Gastroesophageal sphincter (tissue), 3 donors: ENCODE measurements at regions not wholly inside any gene's neighbourhood (a gene's known extent, or its start where the extent isn't known, plus 50 kb on each side); places are given as distances from the start of the nearest gene placed in this dataset.

Experiments
- CTCF ChIP-seq, 4 experiments: fragments of 200-600 bp in 2 of 4; fragments of 450-650 bp in 2 of 4; sonication (generic) in 1 of 4; IDR thresholded peaks; one replicate each; pipeline ENCODE4 v1.5.1; 2017 to 2019; ENCODE audit warnings: antibody characterized with exemption in 4 of 4, mild to moderate bottlenecking in 2 of 4, moderate library complexity in 2 of 4
- EP300 ChIP-seq: sonication (generic); formaldehyde crosslinking; IDR thresholded peaks from one replicate; pipeline ENCODE4 v1.6.1; 2017; ENCODE audit warnings: antibody characterized with exemption, mild to moderate bottlenecking
- POLR2A ChIP-seq, 2 donors: fragments of 450-650 bp; IDR thresholded peaks; one replicate each; pipeline ENCODE4 v1.6.1; 2017; ENCODE audit warnings: antibody characterized with exemption in 2 of 2, mild to moderate bottlenecking in 2 of 2, moderate library complexity in 1 of 2
- POLR2AphosphoS5 ChIP-seq: sonication (generic); formaldehyde crosslinking; IDR thresholded peaks from one replicate; pipeline ENCODE4 v1.6.1; 2017; ENCODE audit warnings: antibody characterized with exemption

- TF ChIP-seq CTCF (IDR thresholded peaks at IDR 0.05), result no peak
- no peak for TF ChIP-seq EP300
- TF ChIP-seq POLR2A (IDR thresholded peaks at IDR 0.05), result no peak
- no peak for TF ChIP-seq POLR2AphosphoS5
Observed at GRCh38 chr1:184162281-184162680, 110.8 kb downstream of the TSEN15 start.
